ENCODE measurements at regions not wholly inside any gene's neighbourhood (a gene's known extent, or its start where the extent isn't known, plus 50 kb on each side); places are given as distances from the start of the nearest gene placed in this dataset.
"Not testable (repeated sequence)": the region's sequence is repeated elsewhere in the genome, so short reads cannot be mapped to it uniquely, and the experiment has no call there.

DNA sequence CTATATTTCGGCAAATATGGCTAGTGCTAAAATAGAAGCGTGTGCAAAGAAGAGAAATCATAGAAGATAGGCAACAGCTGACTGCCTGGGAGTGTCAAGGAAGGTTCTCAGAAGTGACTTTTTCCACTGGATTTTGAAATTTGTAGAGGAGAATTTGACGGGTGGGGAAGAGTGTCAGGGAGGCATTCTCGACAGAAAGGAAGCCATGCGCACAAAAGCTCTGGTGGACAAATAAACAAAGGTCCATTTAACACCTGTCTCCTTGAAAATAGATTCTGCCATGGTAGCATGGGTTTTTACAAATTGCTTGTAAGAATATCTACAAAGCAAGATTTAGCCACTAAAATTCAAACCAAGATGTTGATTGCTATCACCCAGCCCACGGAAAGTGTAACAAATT lies 1081.5 kb downstream of the GALC start:
- Histone ChIP-seq H3K36me3 (ENCODE audit: control insufficient read depth, insufficient read depth, low read length) (no peaks in the 10 kb centered on the region), H3K4me3 (replicated peaks; ENCODE audit: low read depth, low read length) (no peak overlapping the region), H3K27me3 (replicated peaks; ENCODE audit: control insufficient read depth, insufficient read depth, low read length) (no peaks in the 10 kb centered on the region)
- TF ChIP-seq, protein P1, sequence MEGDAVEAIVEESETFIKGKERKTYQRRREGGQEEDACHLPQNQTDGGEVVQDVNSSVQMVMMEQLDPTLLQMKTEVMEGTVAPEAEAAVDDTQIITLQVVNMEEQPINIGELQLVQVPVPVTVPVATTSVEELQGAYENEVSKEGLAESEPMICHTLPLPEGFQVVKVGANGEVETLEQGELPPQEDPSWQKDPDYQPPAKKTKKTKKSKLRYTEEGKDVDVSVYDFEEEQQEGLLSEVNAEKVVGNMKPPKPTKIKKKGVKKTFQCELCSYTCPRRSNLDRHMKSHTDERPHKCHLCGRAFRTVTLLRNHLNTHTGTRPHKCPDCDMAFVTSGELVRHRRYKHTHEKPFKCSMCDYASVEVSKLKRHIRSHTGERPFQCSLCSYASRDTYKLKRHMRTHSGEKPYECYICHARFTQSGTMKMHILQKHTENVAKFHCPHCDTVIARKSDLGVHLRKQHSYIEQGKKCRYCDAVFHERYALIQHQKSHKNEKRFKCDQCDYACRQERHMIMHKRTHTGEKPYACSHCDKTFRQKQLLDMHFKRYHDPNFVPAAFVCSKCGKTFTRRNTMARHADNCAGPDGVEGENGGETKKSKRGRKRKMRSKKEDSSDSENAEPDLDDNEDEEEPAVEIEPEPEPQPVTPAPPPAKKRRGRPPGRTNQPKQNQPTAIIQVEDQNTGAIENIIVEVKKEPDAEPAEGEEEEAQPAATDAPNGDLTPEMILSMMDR (IDR thresholded peaks at IDR 0.05; ENCODE audit: insufficient read depth, low read length, poor library complexity, severe bottlenecking), result no peak
- DNase-seq (ENCODE audit: extremely low read depth, insufficient read length), result no peak

DNA sequence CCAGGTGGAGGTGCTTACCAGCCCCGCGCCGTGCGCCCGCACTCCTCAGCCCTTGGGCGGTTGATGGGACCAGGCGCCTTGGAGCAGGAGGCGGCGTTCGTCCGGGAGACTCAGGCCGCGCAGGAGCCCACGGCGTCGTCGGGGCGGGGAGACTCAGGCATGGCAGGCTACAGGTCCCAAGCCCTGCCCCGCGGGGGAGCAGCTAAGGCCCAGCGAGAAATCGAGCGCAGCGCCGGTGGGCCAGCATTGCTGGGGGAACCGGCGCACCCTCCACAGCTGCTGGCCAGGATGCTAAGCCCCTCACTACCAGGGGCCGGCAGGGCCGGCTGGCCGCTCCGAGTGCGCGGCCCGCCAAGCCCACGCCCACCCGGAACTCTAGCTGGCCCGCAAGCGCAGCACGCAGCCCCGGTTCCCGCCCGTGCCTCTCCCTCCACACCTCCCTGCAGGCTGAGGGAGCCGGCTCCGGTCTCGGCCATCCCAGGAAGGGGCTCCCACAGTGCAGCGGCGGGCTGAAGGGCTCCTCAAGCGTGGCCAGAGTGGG lies 1087.5 kb downstream of the GALC start:
- H3K27me3 ChIP-seq (replicated peaks; ENCODE audit: control insufficient read depth, insufficient read depth, low read length); H3K36me3 ChIP-seq (ENCODE audit: control insufficient read depth, insufficient read depth, low read length); DNase-seq (ENCODE audit: extremely low read depth, insufficient read length): not testable (repeated sequence)

DNA sequence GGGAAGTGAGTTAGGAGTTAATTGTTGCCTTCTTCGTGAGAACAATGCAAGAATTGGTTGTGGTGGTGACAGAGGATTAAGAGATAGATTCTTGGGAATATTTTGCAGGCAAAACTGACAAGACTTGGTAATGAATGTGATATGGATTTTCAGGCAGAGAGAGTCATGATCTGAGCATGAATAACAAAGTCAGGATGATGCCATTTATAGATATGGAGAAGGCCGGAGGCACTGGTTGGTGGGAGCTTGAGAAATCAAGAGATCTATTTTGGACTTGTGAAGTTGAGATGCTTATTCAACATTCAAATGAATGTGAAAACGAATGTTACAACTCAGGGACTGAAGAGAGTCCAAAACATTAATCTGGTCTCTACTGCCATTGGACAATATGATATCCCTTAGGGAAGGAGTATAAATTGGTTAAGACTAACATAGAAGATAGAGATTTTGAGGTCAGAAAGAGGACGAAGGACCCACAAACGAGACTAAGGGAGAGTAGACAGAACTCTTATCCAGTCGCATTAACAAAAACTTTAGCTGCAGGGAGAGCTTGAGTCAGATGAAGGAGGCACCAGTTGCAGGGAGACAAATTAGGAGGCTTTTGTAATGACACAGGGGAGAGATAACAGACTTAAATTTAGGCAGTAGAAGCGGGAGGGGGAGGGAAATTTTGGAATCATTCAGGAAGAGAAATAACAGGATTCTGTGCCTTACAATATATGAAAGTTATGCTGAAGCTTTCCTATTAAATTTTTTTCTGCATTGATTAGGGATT lies 1090.6 kb downstream of the GALC start:
- no peaks in the 10 kb centered on the region for H3K36me3 ChIP-seq (ENCODE audit: control insufficient read depth, insufficient read depth, low read length)
- H3K4me3 ChIP-seq (replicated peaks; ENCODE audit: low read depth, low read length), result no peak overlapping the region
- DNase-seq (ENCODE audit: extremely low read depth, insufficient read length), result no peak
- H3K27me3 ChIP-seq (replicated peaks; ENCODE audit: control insufficient read depth, insufficient read depth, low read length), result no peaks in the 10 kb centered on the region
- TF ChIP-seq, protein P1 (IDR thresholded peaks at IDR 0.05; ENCODE audit: insufficient read depth, low read length, poor library complexity, severe bottlenecking), result no peak

More for the DNA sequence above, 1087.5 kb downstream of the GALC start:
- H3K4me3 ChIP-seq (replicated peaks; ENCODE audit: low read depth, low read length), result not testable (repeated sequence)

DNA sequence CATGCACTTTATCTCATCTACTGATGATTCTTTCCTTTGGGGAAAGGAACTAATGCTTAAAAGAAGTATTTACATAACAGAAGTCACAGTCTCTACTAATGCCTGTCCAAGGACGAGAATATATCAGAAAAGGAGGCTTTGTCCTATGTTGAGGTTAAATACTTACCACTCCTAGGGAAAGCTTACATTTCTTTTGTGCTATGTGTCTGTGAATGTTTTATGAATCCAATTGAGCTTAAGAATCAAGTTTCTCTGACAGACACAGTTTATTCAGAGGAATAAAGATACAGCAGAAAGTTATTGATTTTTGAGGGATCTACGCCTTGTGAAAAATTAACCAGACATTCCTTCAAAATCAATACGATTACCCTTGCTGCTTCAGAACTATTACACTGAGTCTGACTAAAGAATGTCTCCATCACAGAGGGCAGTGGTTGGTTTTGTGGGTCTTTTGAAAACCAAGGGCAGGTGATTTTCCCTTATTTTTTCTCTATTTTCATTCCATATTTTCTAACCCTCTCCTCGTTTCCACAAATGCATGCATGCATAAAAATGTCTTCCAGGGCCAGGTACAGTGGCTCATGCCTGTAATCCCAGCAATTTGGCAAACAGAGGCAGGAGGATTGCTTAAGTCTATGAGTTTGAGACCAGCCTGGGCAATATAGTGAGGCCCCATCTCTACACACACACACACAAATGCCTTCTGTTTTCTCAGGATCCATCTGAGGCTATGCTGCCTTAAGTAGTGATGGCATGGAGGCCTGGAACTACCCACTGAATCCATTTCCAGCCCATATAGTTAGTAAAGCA lies 1095.1 kb downstream of the GALC start:
- TF ChIP-seq, protein P1 (IDR thresholded peaks at IDR 0.05; ENCODE audit: insufficient read depth, low read length, poor library complexity, severe bottlenecking), result no peak
- no peak for DNase-seq (ENCODE audit: extremely low read depth, insufficient read length)
- no peaks in the 10 kb centered on the region for H3K36me3 ChIP-seq (ENCODE audit: control insufficient read depth, insufficient read depth, low read length)
- H3K4me3 ChIP-seq (replicated peaks; ENCODE audit: low read depth, low read length), result no peak overlapping the region
- H3K27me3 ChIP-seq (replicated peaks; ENCODE audit: control insufficient read depth, insufficient read depth, low read length), result no peaks in the 10 kb centered on the region

DNA sequence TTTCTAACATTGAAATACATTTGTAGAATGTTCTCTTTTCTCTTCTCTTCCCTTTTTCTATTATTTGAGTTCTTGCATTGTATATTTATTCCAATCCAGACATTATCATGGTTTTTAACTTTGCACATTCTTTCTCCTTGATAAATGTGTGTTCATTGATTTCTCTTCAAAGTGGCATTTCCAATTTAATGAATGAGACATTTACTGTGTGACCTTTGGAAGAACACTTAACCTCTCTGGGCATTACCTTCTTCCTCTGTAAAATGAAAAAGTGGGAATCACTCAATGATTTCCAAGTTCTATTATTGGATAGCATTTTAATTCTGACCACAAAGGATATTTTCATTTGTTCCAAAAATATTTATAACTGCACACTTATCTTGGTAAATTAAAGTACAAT lies 1095.8 kb downstream of the GALC start:
- Histone ChIP-seq H3K36me3 (ENCODE audit: control insufficient read depth, insufficient read depth, low read length) (no peaks in the 10 kb centered on the region), H3K27me3 (replicated peaks; ENCODE audit: control insufficient read depth, insufficient read depth, low read length) (no peaks in the 10 kb centered on the region), H3K4me3 (replicated peaks; ENCODE audit: low read depth, low read length) (no peak overlapping the region)
- no peak for DNase-seq (ENCODE audit: extremely low read depth, insufficient read length)
- TF ChIP-seq, protein P1 (IDR thresholded peaks at IDR 0.05; ENCODE audit: insufficient read depth, low read length, poor library complexity, severe bottlenecking), result no peak

DNA sequence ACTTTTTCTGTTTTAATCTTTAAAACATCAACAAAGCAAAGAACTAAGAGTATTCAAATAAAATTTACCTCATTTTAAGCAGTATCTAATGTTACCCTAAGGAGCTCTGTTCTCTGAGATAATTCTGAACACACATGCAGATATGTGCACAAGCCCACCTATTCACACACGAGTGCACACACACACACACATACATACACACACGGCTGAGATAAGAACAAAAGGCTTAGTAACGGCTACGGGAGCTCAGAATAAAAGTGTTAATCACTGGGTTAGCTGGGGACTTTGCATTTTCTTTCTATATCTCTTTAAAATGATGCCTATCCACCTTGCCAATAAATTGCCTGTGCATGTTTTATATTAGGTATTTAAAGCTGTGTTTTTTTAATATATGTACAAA lies 1096.3 kb downstream of the GALC start:
- H3K4me3 ChIP-seq (replicated peaks; ENCODE audit: low read depth, low read length), result no peak overlapping the region
- H3K27me3 ChIP-seq (replicated peaks; ENCODE audit: control insufficient read depth, insufficient read depth, low read length), result no peaks in the 10 kb centered on the region
- TF ChIP-seq, protein P1 (IDR thresholded peaks at IDR 0.05; ENCODE audit: insufficient read depth, low read length, poor library complexity, severe bottlenecking), result no peak
- no peaks in the 10 kb centered on the region for H3K36me3 ChIP-seq (ENCODE audit: control insufficient read depth, insufficient read depth, low read length)
- DNase-seq (ENCODE audit: extremely low read depth, insufficient read length), result no peak
